CD4-positive, alpha-beta T cell treated with Interleukin-21 for 1 hour (primary cell): ENCODE measurements at regions not wholly inside any gene's neighbourhood (a gene's known extent, or its start where the extent isn't known, plus 50 kb on each side); places are given as distances from the start of the nearest gene placed in this dataset.
"Not testable (repeated sequence)": the region's sequence is repeated elsewhere in the genome, so short reads cannot be mapped to it uniquely, and the experiment has no call there.

Experiments used
- DNase-seq: peaks from one replicate; pipeline ENCODE4 v3.0.0-alpha.2; 2020

GRCh38 chr2:91742973-91743490 lies 3051.6 kb downstream of the RPIA start:
- DNase-seq: not testable (repeated sequence)

DNA sequence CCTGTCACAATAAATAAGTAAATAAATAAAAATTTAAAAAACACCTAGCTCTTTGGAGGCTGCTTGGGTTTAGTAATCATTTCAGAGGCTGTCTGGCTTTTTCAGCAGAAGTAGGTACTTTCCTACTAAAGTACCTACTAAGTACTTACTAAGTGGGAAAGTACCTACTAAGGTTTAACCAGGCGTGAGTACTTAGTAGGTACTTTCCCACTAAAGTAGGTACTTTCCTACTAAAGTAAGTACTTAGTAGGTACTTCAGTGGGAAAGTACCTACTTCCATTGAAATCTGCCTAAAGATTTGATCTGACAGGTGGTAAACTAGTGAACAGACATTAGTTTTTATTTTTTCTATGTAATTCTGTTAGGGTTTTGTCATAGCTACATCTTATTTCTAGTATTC lies 3052.4 kb downstream of the RPIA start:
- DNase-seq: not testable (repeated sequence)

- DNase-seq: not testable (repeated sequence)
Measured at GRCh38 chr2:91744700-91745141, 3053.2 kb downstream of the RPIA start.

DNA sequence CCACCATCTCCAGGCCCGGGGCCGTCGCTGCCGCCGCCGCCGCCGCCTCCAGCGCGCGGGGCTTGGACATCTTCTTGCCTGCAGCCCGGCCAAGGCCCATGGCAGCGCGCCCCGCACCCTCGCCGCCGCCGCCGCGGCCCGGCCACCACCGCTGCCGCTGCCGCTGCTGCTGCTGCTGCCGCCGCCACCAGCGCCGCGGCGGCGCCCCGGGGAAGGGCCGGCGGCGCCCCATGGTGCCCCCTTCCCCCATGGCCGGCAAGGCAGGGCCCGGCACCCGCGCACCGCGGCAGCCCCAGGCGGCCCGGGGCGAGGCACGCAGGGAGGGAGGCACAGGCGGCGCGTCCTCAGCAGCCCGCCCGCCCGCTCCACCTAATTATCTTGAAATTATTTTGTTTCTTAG lies 3057.4 kb downstream of the RPIA start:
- peak; percentile 4 for DNase-seq

DNA sequence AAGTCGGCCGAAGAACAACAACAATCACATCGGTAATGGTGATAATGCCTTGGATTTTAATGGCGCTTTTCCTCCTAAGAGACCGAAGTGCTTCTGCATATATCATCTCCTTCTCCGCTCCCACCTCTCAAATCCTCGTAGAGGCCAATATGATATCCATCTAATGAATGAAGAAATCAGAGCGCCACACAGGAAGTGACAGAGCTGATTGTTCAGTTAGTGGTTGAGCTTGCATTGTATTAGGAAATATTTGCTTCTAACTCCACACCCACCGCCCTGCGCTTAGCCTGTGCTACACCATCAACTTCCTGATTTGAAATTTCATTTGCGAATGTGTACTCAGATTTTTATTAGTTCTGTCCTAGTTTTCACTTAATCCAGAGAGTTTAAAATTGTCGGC lies 3058.2 kb downstream of the RPIA start:
- not testable (repeated sequence) for DNase-seq

DNA sequence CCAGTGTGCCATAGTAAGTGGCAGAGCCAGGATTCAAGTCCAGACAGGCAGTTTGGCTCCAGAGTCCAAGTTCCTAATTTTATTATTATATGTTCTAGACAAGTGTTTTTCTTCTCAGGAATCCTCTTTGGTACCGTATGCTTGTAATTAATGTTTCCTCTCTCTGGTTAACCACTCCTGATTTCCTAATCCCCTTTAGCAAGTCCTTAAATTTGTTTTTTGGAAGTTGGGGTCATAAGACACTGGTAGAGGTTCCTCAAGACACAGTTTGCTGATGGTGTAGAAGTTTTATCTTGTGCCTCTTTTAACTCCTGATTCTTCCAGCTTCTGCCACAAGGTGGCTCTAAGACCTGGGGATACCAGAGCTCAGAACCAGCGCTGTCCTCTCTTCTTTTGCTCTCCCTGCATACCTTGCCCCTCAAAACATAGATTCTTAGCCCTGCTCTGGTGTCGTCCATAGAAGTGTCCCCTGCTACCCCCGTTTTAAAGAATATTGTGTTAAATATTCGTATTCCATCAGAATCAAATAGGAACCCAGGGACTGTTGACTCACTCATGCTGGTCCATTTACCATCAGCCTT lies 3068.0 kb downstream of the RPIA start:
- not testable (repeated sequence) for DNase-seq

DNA sequence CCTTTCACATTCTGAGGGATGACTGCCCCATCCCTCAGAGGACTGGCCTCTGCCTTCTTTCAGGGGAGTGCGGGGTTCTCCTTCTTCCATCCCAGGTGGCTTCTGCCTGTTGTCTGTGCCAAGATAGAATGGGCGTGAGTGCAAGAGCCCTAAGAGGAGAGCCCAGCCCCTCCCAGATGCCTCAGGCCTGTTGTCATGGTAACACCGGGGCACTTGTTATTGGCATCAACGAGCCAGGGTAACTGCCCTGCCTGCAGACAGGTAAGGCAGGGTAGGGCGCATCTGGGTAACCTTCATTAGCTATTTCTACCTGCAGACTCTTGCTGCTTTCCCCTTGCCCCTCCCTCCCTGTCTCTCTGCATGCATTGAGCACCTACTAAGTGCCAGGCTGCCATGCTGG lies 3069.2 kb downstream of the RPIA start:
- DNase-seq: not testable (repeated sequence)

DNA sequence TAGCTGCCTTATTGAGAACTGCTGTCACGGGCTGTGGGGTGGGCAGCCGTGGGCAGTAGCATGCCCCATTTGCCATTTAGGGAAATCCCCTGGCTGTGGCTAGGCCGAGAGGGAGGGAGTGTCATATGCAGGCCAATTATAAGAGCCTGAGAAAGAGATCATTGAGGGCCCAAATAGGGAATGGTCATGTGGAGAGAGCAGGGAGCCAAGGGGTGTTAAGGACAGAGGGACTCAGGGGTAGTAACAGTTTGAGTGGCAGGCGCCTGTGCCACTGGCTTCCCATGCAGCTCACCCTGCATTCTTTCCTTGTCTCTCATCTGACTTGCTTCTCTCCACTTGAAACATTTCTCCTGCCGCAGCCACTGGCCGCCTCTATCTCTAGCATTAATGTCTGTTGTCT lies 3070.8 kb downstream of the RPIA start:
- not testable (repeated sequence) for DNase-seq

DNA sequence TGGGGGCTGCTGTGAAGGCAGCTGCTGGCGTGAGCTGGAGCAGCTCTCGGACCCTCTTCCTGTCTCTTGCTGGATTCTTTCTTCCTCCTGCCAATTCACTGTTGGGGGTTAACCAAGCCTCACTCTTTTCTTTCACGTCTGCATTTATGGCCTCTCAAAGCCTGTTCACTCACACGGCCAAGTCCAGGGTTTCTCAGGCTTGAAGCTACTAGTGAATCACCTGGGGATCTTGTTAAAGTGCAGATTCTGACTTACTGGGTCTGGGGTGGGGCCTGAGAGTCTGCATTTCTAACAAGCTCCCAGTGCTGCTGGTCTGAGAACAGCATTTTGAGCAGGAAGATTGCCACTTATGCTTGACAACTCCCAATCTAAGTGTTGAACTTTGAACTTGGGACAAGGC lies 3072.2 kb downstream of the RPIA start:
- DNase-seq: not testable (repeated sequence)

- not testable (repeated sequence) for DNase-seq
Measured at GRCh38 chr2:91764581-91765002, 3073.1 kb downstream of the RPIA start.

- not testable (repeated sequence) for DNase-seq
Measured at GRCh38 chr2:91765018-91765754, 3073.7 kb downstream of the RPIA start.

- not testable (repeated sequence) for DNase-seq
Measured at GRCh38 chr2:91766349-91767048, 3075.0 kb downstream of the RPIA start.

DNA sequence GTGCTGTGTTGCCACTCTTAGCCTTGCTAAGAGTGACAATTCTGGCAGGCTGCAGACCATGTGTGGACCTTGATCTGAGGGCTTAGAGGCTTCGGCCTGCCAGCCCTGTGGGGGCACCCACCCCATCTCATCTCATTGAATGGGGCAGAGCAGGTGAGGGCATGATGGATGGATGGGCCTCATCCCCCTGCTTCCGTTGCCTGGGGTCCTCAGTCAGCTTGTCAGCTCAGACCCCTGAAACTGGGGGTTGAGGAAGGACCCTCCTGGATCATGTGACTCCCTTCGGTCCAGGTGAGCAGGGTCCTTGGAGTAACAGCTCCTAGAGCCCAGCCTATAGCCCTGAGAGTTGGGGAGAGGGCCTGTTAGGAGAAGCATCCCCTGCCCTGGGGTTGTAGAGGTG lies 3076.8 kb downstream of the RPIA start:
- not testable (repeated sequence) for DNase-seq

GRCh38 chr2:91768997-91769396 lies 3077.5 kb downstream of the RPIA start:
- DNase-seq: not testable (repeated sequence)

DNA sequence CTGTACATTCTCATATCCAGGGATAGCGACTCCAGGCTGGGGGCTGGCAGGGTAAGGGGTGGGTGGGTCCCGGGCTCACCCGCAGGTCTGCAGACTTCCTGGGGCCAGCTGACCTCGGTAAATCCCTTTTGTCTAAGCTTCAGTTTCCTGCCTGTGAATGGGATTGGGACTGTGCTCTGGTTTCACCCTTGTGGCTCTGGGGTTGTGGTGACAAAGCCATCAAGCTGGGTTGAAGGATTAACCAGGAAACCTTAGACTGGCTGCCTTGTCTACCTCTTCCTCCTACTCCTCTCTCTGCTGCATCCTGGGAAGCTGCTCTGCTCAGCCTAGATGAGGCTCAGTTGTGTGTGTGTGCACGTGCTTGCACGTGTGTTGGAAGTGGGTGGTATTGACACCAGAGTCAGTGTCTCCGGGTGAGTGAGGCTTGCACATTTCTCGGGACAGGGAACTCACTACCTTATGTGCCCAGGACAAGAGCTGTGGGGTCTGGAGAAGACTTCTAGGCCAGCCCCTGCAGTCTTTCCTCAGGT lies 3078.6 kb downstream of the RPIA start:
- DNase-seq: not testable (repeated sequence)

- DNase-seq: not testable (repeated sequence)
Measured at GRCh38 chr2:91771604-91772003, 3080.1 kb downstream of the RPIA start.

DNA sequence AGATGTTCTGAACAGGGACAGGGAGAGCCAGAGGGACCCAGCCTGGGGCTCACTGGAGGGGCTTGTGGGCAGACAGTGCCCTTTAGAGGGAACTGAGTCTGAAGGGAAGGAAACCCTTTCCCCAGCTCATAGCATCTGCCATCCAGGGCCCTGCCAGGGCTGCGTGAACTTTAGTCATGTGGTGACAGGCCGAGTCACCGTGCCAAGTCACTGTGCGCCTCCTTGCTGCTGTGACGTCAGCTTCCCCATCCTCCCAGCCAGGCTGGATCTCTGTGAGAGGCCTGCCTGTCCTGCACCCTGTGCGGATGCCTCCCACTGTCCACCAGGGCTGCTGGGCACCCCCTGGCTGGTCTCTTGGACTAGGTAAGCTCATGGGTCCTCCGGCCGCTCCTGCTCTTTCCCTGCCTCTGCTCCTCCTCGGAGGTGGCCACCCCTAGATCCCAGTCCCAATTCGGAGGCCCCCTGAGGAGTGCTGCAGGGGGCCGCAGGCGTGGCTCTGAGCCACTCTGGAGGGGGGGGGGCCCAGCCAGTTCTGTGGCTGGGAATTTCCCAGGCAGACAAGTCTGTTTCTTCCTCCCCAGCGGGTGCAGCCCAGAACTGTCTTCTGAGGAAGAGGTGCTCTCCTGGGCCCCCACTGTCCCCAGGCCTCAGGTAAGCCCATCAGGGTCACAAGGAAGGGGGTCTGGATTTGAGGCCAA lies 3080.9 kb downstream of the RPIA start:
- DNase-seq: not testable (repeated sequence)

- not testable (repeated sequence) for DNase-seq
Measured at GRCh38 chr2:91773810-91774209, 3082.3 kb downstream of the RPIA start.

- DNase-seq: not testable (repeated sequence)
Measured at GRCh38 chr2:91775193-91775592, 3083.7 kb downstream of the RPIA start.

GRCh38 chr2:91780324-91780723 lies 3088.9 kb downstream of the RPIA start:
- DNase-seq: not testable (repeated sequence)

DNA sequence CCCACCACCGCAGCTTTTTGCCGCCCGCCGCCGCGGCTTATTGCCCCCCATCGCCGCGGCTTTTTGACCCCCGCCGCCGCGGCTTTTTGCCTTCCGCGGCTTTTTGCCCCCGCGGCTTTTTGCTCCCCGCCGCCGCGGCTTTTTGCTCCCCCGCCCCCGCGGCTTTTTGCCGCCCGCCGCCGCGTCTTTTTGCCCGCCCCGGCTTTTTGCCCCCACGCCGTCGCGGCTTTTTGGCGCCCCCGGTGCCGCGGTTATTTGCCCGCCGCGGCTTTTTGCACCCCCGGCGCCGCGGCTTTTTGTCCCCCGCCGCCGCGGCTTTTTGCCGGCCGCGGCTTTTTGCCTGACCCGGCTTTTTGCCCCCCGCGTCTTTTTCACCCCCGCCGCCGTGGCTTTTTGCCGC lies 3061.8 kb upstream of the TEKT4 start:
- DNase-seq: not testable (repeated sequence)
